Cardiac fibroblast (primary cell): ENCODE measurements at regions not wholly inside any gene's neighbourhood (a gene's known extent, or its start where the extent isn't known, plus 50 kb on each side); places are given as distances from the start of the nearest gene placed in this dataset.
A peak's percentile ranks its signal among the peaks of the same experiment; 100 is the strongest.

Source experiments
- DNase-seq, 2 donors: peaks; one replicate each; pipeline versions ENCODE4 v3.0.0 to v3.0.0-alpha.2; 2010; ENCODE audit warnings: low read depth in 2 of 2
- H3K4me3 ChIP-seq, 2 donors: replicated peaks in 1 of 2; 1 replicate in 1 of 2; 2 replicates in 1 of 2; pipeline ENCODE4 v1.5.1; 2011; ENCODE audit warnings: low read depth in 2 of 2, low read length in 2 of 2, mild to moderate bottlenecking in 2 of 2, moderate library complexity in 1 of 2
- TF ChIP-seq, protein P1 (sequence below): IDR thresholded peaks from one replicate; pipeline ENCODE4 v1.5.1; 2011; ENCODE audit warnings: low read depth, mild to moderate bottlenecking, low read length, inconsistent platforms

DNA sequence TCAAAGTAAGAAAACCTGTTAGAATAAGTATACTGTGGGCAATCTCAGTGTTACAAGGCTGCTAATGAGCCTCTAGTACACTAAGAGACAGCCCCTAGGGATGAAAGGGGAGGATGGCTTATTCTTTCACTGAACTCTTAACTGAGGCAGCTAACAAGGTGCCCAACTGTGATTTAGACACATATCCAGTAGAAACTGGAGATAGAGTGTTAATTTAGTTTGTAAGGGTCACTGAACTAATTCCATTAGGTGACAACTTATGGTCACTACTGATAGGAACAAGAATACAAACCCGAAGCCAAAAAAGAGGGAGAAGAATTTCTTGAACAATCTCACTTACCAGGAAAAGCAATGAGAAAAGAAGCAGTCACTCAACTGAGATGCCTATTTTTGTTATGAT lies 1010.6 kb downstream of the PCDH9 start:
- TF ChIP-seq, protein P1, sequence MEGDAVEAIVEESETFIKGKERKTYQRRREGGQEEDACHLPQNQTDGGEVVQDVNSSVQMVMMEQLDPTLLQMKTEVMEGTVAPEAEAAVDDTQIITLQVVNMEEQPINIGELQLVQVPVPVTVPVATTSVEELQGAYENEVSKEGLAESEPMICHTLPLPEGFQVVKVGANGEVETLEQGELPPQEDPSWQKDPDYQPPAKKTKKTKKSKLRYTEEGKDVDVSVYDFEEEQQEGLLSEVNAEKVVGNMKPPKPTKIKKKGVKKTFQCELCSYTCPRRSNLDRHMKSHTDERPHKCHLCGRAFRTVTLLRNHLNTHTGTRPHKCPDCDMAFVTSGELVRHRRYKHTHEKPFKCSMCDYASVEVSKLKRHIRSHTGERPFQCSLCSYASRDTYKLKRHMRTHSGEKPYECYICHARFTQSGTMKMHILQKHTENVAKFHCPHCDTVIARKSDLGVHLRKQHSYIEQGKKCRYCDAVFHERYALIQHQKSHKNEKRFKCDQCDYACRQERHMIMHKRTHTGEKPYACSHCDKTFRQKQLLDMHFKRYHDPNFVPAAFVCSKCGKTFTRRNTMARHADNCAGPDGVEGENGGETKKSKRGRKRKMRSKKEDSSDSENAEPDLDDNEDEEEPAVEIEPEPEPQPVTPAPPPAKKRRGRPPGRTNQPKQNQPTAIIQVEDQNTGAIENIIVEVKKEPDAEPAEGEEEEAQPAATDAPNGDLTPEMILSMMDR = no peak
- H3K4me3 ChIP-seq = no peak overlapping the region
- DNase-seq = no peak

- no peak for DNase-seq
- no peak overlapping the region for H3K4me3 ChIP-seq
- TF ChIP-seq, protein P1 = no peak
Observed at GRCh38 chr13:66218583-66218982, 1011.6 kb downstream of the PCDH9 start.

GRCh38 chr13:66216728-66217127 lies 1013.4 kb downstream of the PCDH9 start:
- no peak overlapping the region for H3K4me3 ChIP-seq
- TF ChIP-seq, protein P1 = no peak
- peak; percentile 17 to 49 for DNase-seq

DNA sequence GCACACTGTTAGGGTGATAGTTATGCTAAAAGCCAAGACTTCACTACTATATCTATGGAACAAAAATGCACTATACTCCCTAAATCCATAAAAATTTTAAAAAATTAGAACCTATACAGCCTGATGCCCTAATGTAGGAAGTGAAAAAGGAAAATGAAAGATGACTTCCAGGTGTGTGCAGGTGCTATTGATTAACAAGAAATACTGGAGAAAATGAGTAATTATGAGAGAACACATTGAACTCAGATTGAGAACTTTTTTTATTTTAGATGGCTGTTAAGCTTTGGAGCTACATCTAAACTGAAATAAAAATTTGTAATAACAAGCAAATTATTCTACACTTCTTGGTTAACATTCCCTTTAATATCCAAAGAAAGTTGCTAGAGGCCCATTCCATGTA lies 1015.7 kb downstream of the PCDH9 start:
- no peak for DNase-seq
- no peak overlapping the region for H3K4me3 ChIP-seq
- TF ChIP-seq, protein P1 = no peak

DNA sequence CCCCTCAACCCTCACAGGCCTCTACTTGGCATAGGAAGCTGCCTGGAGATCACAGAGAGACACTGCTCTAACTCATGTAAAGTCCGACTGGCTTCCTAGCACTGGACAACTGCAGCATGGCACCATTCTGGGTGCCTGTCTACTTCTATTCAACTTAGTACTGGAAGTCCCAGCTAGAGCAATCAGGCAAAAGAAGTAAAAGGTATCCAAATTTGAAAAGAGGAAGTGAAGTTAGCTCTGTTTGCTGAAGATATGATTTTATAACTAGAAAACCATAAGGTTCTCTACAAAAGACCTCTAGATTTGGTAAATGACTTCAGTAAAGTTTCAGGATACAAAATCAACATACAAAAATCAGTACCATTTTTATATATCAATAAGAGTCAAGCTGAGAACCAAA lies 1017.6 kb downstream of the PCDH9 start:
- H3K4me3 ChIP-seq = no peak overlapping the region
- TF ChIP-seq, protein P1 = no peak
- DNase-seq = no peak

DNA sequence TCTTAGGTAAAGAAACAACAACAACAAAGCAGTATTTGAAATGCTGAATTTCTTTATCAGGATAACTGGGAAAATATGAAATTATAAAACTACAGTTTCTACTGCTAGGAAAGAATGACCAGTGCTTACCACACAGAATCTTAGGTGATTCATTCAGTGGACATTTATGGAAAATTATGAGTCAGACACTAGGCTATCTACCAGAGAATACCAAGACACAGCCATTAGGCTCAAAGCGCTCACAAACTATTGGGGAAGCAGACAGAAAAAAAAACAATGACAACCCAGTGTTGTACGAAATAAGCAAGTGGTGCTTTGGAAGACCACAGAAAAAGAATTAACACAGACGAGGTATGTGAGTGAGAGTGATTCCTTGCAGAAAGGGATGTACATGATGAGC lies 1019.5 kb downstream of the PCDH9 start:
- peak; percentile 88 to 94 for DNase-seq
- TF ChIP-seq, protein P1 = no peak
- peak overlapping the region in 1 of 2 donors; percentile 2 for H3K4me3 ChIP-seq

DNA sequence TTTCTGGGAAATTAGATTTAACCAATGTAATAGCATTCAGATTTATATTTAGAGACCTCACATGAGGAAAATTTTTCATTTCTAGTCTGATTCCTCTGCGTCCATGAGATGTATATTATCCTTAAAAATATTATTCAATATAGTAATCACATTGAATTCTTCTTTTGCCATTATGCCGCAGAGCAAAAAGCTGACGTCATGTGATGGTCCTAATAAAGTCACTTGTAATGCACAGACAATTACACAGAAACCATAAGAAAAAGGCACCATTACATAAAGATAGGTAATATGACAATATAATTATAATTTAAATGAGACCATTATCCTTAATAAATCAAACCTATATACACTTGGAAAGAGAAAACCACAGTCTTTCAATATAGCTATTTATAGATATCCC lies 1021.5 kb downstream of the PCDH9 start:
- no peak overlapping the region for H3K4me3 ChIP-seq
- DNase-seq = no peak
- TF ChIP-seq, protein P1 = no peak
